ENCODE measurements at regions not wholly inside any gene's neighbourhood (a gene's known extent, or its start where the extent isn't known, plus 50 kb on each side); places are given as distances from the start of the nearest gene placed in this dataset.

DNA sequence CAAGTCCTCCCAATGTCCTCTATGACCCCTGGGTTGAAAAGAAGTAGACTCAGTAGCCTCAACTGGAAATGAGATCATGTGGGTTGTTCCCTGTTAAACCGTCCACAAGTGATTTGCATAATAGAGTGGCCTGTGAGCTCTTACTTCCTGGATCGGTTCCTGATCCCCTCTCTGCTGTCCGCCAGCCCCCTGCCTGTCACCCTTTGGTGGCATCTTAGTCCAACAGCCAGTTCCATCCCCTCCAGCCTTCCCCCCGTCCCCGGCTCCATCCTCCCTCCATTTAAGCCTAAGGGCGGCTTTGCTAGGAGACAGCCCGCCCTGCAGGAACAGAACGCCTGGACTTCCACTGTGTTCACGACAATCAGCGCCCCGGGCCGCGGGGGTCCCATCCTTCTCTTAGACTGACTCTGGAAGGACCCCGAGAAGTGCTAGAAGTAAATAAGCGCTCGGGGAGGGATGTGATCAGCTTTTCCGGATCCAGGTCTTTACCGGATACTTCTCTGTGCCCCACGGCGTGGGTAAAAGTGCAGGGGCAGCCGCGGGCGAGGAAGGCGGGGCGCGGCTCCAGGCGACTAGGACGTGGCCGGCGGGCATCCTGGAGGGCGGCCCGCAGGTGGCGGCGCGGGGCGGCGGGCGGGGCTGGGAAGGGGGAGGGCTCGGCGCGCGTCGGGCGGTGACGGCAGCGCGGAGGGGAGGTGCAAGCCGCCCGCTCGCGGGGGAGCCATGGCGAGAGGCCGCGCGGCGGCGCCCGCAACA lies 51.2 kb upstream of the ULK4 start:
- DNase-seq (ENCODE audit: low read depth in 2 of 2): peak; percentile 22 to 75

DNA sequence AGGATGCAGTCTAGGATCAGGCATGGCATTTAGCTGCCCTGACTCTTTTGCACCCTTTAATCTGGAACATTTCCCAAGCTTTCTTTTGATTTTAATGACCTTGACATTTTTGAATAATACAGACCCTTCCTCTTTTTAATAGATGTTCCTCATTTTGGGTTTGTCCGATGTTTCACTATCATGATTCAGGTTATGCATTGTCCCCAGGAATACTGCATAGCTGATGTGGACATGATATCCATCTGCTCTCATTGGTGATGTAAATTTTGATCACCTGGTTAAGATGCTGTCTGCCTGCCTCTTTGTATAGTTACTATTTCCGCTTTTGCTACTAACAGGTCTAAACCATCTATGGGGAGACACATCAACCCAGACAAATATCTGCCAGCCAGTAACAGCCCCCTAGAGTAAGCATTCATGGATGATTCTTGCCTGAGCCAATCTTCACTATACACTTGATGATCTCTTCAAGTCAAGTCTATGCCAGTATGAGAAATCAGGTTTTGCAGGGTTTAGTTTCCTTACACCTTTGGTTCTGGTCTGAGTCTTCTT lies 50.6 kb upstream of the ULK4 start:
- no peak for DNase-seq (ENCODE audit: low read depth in 2 of 2)

Data from stimulated activated CD8-positive, alpha-beta memory T cell treated with anti-CD3 and anti-CD28 coated beads, Interleukin-7, amount 100 ng/mL, for 4 hours (primary cell).